T-helper 2 cell (primary cell): ENCODE measurements at regions not wholly inside any gene's neighbourhood (a gene's known extent, or its start where the extent isn't known, plus 50 kb on each side); places are given as distances from the start of the nearest gene placed in this dataset.
"Not testable (repeated sequence)": the region's sequence is repeated elsewhere in the genome, so short reads cannot be mapped to it uniquely, and the experiment has no call there.

Experiments used
- DNase-seq, 5 experiments: peaks; one replicate each; pipeline versions ENCODE4 v3.0.0 to v3.0.0-alpha.2; 2012 to 2022

DNA sequence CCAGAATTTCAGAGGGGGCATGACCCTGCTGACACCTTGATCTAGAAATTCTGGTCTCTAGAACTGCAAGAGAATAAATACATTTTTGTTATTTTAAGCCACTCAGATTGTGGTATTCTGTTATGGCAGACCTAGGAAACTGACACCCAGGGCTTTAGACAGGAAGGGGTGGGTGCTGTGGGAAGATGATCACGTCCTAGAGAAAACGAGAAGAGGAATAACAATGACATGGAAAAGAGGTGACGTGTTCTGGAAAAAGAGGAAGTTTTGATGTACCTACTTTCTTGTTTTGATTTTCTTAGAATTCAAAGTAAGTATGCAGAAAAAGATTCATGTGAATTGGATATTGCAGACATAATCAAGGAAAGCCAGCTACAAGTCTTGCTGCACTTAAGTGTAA, 232.9 kb upstream of the RUNX1 start:
- no peak for DNase-seq

DNA sequence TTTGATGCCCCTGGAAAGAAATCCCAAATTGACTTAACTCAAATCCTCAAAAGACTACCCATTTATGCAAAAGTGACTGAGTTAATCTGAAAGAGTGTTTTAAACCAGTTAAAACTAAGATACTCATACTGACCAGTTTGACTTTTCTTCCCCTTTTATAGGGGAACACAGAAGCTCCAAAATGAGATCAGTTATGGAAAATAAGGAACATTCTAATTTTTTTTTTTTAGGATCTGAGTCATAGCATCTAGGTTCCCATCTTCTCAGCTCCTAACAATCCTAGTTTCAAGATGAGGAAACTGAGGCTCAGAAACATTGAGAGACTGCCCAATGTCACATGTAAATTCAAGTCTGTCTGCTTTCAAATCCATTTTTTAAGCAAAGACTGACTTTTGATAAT, 231.1 kb upstream of the RUNX1 start:
- DNase-seq: no peak

DNA sequence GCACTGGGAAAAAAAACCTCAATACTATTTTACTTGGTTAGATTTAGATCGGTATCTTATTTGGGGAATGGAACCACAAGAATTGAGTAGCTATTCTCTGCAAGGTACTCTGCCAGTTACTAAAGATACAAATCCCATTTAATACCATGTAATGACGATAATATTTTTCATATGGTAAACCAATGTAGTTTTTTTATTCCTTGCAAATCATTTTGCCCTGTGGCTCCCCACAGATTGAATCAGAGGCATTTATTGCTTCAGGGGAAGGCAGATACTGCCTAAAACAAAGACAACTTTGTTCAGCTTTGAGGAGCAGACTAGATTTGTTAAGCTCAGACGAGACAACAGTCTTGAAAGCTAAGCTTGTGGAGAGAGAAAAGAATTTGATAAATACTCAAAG, 226.7 kb upstream of the RUNX1 start:
- no peak for DNase-seq

DNA sequence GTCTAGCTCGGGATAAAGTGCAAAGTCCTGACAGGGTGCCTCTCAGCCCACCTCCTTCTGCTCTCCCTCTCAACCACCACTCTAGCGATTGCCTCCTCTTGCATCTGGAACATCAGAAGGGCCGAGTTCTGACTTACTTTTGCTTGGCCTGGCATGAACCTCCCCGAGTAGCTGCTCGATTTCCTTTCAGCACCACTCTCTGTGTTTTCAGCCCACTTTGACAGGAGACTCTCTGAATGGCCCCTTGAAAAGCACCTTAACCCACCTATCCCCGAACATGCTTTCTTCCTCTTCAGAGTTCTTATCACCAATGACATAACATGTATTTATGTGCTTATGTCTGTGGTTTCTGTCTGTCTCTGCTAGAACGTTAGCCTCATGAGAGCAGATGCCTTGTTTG, 225.8 kb upstream of the RUNX1 start:
- DNase-seq: no peak

DNA sequence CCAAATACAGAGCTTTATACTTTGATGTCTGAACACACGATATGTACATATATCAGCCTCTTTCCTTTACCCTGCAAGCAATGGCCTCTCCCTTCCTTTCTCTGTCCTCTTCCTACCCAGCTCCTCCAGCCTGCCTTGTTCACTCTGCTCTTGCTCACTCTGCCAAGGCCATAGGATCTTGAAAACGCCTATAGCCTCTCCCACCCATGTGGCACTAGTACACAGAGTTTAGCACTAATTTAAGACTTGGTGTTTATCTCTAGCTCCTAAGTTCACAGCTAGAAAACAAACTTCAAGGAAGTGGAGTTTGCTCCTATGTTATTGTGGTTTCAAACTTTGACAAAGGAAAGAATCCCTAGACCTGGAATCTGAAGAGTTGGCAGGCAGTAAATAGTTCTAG, 225.0 kb upstream of the RUNX1 start:
- DNase-seq: no peak

DNA sequence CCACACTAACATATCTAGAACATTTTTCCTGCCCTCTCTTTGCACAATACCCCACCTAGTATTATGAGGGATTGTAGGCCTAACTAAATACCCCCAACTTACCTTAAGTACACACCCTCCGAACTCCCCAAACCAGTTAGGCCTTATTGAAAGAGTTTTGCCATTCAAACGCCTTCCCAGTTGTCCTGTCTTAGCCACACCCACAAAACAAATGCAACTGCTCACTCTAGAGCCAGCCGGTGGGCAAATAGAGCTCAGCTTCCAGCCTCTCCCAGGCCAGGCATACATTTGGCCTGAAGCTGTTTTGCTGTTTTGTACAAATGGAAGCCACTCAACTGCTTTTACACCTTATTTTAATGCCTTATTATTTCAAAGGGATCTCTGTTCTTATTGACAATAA, 224.2 kb upstream of the RUNX1 start:
- DNase-seq: no peak

DNA sequence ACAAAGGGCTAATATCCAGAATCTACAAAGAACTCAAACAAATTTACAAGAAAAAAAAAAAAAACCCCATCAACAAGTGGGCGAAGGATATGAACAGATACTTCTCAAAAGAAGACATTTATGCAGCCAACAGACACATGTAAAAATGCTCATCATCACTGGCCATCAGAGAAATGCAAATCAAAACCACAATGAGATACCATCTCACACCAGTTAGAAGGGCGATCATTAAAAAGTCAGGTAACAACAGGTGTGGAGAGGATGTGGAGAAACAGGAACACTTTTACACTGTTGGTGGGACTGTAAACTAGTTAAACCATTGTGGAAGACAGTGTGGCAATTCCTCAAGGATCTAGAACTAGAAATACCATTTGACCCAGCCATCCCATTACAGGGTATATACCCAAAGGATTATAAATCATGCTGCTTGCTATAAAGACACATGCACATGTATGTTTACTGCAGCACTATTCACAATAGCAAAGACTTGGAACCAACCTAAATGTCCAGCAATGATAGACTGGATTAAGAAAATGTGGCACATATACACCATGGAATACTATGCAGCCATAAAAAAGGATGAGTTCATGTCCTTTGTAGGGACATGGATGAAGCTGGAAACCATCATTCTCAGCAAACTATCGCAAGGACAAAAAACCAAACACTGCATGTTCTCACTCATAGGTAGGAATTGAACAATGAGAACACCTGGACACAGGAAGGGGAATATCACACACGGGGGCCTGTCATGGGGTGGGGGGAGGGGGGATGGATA, 222.4 kb upstream of the RUNX1 start:
- DNase-seq: not testable (repeated sequence)

DNA sequence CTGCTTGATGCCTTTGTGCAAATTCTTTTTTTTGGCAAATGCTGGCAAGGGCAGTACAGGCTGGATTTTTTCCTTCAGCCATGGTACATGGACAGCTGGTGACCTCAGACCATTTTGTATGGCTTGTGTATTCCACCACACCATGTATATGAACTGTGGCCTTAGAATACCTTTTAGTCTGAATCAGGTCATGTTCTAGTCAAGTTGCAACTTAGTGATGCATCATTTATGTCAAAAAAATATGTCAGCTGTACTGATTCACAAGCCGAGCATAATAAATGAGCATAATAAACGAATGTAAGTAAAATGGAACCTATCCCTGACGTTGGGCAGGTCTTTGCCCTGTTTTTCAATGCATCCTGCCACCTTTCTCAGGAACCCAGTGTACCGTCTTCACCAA, 219.7 kb upstream of the RUNX1 start:
- DNase-seq: no peak

DNA sequence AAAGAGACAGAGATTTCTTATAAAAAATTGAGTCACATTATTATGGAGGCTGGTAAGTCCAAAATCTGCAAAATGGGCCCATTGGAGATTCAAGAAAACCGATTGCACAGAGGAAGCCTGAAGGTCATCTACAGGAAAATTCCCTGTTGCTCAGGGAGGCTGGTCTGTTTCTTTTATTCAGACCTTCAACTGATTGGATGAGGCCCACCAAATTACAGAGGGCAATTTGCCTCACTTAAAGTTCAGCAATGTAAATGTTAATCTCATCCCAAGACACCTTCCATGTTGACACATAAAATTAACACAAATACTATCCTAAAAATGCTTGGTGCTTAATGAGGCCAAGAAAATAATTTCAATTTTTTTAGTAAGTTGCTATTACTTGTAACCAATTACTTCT, 219.2 kb upstream of the RUNX1 start:
- no peak for DNase-seq

DNA sequence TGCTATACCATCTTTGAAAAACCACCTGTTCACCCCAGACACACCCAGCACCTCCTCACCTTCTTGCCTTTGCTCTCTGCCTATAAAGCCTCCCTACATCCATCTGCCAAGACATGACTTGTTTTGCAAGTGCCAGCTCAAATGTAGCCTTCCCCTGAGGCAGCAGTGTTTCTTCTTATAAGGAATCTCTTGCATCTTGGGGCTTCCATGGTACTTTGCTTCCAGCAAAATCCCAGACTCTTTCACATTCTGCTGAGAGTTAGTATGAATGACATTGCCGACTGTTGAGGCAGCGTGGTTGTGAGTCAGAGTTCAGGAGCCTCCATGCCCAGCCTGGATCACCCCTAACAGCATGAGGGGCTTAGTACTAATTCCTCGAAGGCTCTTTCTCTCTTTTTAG, 217.4 kb upstream of the RUNX1 start:
- no peak for DNase-seq

DNA sequence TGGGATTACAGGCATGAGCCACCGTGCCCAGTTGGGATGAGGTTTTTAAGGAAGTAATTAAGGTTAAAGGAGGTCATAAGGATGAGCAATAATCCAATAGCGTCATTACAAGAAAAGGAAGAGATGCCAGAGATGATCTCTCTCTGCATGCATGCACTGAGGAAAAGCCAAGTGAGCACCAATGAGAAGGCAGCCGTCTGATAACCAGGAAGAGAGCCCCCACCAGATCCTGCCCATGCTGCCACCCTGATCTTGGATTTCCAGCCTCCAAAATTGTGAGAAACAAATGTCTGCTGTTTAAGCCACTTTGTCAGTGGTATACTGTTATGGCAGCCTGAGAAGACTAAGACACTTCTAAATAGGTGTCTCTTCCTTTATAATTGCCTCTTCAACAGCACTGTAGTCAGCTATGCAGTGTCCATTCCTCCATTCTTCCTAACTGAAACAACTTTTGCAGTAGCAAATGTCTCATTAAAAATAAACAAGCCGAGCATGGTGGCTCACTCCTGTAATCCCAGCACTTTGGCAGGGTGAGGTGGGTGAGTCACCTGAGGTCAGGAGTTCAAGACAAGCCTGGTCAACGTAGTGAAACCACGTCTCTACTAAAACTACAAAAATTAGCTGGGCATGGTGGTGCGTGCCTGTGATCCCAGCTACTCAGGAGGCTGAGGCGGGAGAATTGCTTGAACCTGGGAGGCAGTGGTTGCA, 216.2 kb upstream of the RUNX1 start:
- no peak for DNase-seq

DNA sequence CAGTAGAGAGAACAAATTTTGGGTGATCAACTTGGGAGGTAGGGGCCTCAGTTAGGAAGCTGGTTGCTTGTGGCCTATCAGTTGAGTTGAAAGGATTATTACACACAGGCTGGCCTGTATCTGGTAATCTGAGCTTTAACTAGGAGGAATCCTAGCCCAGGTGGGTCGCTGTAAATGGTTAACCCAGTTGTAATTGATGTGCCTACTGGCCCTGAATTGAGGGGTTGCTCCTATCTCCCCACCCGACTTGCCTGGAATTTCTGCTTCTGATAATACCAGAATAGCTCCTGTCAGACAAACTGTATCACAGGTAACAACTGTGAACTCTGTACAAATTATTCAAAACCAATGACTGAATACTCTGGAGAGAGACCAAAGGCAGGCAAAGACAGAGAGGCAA, 210.4 kb upstream of the RUNX1 start:
- DNase-seq: no peak

DNA sequence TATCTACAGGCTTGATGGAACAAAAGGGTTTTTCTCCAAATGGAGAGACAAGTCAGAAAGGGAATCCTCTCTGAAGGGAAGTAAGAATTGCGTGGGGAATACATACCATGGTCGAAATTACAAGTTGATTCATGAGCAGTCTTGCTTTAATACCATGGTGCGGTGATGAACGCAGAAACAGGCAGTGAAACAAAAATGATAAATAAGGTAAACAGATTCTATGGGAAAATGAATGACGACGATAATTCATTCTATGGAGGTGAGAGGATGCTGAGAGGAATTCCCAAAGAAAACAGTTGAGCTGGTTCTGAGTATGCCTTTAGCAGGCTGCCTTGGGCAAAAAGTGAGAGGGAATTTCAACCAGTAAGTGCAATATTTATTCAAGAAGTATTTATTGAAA, 209.4 kb upstream of the RUNX1 start:
- no peak for DNase-seq

DNA sequence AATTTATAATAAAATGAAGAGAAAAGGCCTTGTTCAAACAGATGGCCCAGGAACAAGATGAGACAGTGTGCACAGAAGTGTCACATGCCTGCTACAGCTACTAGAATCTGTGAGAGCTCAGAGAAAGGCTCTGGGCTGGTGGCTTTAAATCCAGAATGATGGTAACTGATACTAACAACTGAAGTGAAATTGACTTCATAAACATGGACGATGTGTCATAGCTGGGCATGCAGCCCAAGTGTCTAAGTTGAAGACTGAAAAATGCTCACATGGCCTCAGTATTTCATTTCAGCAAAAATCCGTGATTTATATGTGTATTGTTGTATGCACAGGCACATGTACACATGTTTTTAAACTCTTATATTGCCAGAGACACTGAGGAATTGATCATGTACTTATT, 208.3 kb upstream of the RUNX1 start:
- no peak for DNase-seq

DNA sequence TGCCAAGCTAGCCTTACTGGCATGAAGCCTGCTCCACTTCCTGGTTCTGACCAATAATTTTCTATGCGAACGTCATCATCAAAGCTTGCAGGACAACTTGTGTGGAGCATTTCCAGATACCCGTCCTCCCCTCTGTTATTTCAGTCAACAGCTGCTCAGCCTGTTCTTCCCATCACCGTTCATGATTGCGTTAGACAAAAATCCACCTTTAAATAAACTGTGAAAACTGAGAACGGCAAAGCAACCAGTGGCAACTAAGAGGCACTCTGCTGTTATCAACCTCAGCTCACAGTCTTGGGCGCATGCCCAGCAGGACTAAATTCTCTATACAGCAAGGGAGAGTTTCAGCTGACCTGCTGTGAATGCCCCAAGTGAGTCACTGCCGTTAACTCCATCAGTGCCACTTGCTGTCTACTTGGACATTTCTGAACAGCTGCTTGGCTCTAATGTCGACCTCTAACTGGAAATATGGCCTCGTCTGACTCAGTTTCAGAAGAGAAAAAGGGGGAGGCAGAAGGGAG, 207.4 kb upstream of the RUNX1 start:
- DNase-seq: no peak

DNA sequence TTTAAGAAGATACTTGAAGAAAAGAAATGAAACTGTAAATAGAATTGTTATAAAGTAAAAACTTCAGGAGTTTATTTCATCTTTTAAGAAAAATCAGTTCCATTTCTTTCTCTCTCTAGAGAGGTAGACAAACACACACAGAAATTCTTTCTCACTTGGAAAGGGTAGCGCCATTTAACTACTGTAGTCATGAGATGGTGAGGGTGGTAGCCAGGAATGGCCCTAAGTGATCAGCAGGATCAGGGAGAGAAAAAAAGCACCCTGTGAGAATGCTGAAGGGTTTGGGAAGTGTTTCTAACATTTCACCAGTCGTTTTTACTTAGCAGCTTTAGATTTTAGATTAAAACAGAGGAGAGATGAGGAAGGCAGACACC, 205.7 kb upstream of the RUNX1 start:
- no peak for DNase-seq

DNA sequence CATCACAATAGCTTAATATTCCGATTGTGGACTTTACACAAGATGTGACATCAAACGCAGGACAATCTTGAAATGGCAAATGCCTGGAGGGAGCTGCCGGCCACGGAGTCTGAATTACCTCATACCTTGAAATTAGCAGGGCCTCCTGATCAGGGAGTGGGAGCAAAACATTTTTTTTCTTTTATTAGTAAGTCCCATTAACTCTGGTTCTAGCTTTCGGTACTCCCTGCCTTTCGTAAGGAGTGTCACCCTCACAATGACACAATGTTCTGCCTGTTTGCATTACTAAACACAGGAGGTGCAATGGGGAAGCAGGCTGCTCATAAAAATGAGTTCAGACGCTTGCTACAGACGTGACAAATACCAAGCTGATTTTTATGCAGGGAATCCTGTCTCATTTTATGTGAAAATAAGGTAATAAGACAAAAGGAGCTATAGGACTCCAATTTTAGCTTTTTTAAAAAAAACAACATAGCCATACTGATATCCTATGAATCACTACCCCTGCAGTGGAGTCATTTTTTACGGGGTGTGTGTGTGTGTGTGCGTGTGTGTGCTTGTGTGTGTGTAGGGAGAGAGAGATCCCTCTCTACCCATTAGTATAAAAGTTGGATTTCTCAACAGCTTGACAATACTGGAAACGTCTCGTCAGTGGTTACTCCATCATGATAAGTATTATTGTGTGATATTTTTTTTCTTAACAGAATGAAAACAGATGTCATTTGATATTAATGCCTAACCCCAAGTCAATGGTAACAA, 205.1 kb upstream of the RUNX1 start:
- no peak for DNase-seq

DNA sequence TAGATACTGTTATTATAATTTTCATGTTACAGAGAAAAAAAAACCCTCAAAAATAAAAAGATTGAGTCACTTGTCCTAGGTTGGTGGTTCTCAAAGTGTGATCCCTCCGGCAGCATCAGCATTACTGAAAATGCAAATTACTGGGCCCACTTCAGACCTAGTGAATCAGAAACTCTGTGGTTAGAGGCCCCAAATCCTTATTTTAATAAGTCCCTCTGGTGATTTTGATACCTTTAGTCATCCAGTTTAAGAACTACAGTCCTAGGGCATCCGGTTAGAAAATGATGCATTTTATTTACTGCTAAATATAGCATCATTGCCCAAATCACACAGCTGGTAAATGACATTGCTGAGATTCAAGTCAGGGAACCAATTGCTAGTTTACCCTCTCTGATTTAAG, 203.7 kb upstream of the RUNX1 start:
- peak in 1 of 5 experiments; percentile 69 for DNase-seq

DNA sequence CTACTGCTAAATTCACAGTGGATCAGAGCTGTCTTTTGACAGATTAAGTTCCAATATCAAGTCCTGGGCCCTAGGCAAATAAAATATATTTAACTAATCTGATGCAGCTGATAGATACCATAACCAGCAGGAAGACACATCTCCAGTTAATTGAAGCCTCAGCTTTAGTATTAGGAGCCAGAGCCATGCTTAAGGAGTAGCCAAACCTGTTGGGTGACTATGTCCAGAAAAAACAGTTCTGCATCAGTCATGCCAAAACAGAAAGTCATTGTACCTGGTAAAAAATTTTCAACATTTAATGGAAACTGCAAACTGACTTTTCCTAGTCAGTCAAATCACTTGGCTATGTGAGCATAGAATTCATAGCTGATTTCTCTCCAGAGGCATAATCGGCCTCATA, 200.5 kb upstream of the RUNX1 start:
- DNase-seq: no peak

DNA sequence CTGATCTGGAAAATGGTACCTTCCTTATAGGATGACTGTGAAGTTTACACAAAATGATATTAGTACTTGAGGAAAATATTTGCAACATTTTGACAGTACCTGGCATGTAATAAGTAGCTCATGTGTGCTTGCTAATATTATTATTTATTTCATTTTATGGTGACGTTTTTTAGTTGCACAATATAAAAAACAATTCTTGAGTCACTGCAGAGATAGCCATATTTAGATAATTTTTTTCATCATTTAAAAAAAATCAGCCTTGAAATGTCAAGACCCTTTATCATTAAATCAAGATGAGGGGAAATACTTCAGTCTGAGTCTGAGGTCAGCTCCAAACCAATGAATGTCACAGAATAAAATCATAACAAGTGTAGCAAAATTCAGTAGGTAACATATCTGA, 196.8 kb upstream of the RUNX1 start:
- DNase-seq: no peak

DNA sequence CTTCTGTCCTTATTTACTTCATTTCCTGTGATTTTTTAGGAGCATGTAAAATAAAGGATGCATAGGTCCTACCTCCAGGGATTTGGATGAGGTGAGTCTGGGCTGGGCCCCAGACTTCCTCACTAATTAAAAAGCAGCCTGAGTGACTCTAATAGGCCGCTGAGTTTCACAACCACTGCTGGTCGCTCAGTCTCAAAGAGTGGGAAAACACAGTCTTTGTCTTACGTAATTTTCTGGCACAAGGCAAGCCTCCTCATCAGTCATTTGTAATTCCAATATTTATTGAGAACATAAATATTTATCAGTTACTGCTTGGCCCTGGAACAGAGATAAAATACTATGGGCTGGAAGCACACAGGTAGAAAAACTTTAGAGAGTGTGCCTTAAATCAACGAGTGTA, 195.4 kb upstream of the RUNX1 start:
- no peak for DNase-seq

DNA sequence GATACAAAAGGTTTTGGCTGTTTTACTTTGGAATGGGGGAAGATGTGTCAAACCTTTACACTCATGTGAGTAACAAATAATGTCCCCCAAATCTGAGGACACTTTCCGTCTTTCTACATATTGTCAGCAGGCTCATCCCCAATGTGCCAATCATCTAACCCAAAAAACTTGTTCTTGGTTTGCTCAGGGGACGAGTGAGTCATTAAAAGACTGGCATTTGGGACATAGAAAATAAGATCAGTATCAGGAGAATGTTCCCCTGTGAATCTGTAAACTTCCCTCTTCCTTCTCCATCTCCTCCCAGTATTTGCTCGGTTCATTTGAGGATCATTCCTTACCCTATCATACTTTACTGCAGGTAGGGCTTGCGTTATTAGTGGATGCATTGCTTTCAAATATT, 194.1 kb upstream of the RUNX1 start:
- DNase-seq: no peak

DNA sequence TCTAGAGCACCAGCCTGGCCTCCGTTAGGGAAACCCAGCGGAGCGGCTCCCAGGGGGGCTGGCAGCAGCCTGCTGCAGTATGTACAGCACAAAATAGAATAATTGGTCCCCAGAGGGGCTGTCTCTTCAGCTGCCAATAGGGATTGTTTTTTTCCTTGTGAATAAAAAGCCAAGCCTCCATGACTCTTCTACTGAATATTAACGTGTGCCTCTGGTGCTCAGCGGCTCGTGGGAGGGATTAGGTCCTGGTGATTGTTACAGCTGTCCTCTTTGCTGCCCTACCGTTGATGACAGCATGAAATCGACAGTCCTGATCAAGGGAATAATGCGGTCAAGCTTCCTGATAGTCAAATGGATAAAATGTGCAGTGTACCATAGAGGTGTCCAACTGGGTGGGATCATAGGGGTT, 190.7 kb upstream of the RUNX1 start:
- DNase-seq: no peak

DNA sequence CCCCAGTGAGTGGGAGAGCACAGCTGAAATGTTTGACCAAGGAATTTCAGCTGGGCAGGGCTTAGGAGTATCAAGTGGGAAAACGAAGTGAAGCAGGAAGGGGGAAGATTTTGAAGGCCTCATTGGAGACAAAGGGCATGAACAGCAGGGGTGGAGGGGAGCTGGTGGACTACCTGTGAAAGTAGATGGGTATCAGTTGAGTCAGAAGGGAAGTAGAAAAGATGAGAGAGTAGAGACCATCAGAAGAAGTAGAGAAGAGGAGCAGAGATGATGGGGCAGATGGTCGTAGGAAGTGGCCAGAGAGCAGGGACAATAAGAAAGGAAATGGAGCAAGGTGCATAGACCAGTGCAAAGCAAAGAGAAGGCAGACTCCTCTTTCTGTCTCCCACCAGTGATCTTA, 189.0 kb upstream of the RUNX1 start:
- no peak for DNase-seq
